HL-60 (cell line): ENCODE measurements at regions not wholly inside any gene's neighbourhood (a gene's known extent, or its start where the extent isn't known, plus 50 kb on each side); places are given as distances from the start of the nearest gene placed in this dataset.

Experiments
- DNase-seq, 2 experiments: peaks; one replicate each; pipeline ENCODE4 v3.0.0-alpha.2; 2010 to 2020; ENCODE audit warnings: low read depth in 1 of 2, low spot score in 1 of 2
- H3K27ac ChIP-seq: fragments of 250-450 bp; sonication (Bioruptor Pico); replicated peaks from 2 replicates; pipeline ENCODE4 v1.5.1; 2020; ENCODE audit warnings: mild to moderate bottlenecking, moderate library complexity
- H3K27me3 ChIP-seq: fragments of 250-450 bp; sonication (Bioruptor Pico); 2 replicates; pipeline ENCODE4 v1.5.1; 2021; ENCODE audit warnings: mild to moderate bottlenecking, moderate library complexity; ENCODE audit not compliant: insufficient read depth, poor library complexity, severe bottlenecking
- H3K4me3 ChIP-seq: replicated peaks from 2 replicates; pipeline ENCODE4 v1.5.1; 2011; ENCODE audit warnings: mild to moderate bottlenecking, control low read depth, low read length; ENCODE audit not compliant: insufficient read depth
- GABPA ChIP-seq: IDR thresholded peaks from 2 replicates; pipeline ENCODE4 v1.6.1; 2012; ENCODE audit warnings: low read depth
- POLR2AphosphoS5 ChIP-seq: IDR thresholded peaks from 2 replicates; pipeline ENCODE4 v1.6.1; 2012; ENCODE audit warnings: low read depth
- SPI1 ChIP-seq: IDR thresholded peaks from 2 replicates; pipeline ENCODE4 v1.6.1; 2012; ENCODE audit warnings: low read depth, mild to moderate bottlenecking, borderline replicate concordance
- TF ChIP-seq, protein P1 (sequence below): IDR thresholded peaks from one replicate; pipeline ENCODE4 v1.5.1; 2011; ENCODE audit warnings: low read length, control low read depth, inconsistent platforms; ENCODE audit not compliant: insufficient read depth
- TF ChIP-seq, protein P2 (sequence below): IDR thresholded peaks from 2 replicates; pipeline ENCODE4 v1.6.1; 2012; ENCODE audit warnings: low read depth; ENCODE audit not compliant: insufficient replicate concordance

DNA sequence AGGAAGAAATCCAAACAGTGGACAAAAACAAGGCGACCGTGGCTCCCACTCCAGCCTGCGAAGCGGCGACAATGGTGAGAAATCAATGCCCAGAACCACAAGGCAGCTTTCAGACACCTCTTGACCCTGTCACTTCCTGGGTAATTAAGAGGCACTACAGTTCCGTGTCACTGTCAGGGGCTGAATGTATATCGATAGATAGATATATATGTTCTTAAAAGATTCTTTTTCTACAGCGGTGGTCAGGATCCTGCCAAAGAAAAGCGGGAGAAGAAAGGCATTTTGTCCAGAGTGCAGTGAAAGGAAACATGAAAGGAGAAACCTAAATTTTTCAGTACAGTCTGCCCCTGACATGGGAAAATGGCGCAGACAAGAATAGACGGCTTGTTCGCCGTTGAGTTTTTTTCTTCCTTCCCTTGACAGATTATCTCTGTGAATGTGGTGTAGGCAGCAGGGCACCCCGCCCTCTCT, 56.2 kb upstream of the HES1 start:
- H3K27me3 ChIP-seq: no peaks in the 10 kb centered on the region
- DNase-seq: no peak
- TF ChIP-seq SPI1 (no peak), GABPA (no peak)
- TF ChIP-seq, protein P1, sequence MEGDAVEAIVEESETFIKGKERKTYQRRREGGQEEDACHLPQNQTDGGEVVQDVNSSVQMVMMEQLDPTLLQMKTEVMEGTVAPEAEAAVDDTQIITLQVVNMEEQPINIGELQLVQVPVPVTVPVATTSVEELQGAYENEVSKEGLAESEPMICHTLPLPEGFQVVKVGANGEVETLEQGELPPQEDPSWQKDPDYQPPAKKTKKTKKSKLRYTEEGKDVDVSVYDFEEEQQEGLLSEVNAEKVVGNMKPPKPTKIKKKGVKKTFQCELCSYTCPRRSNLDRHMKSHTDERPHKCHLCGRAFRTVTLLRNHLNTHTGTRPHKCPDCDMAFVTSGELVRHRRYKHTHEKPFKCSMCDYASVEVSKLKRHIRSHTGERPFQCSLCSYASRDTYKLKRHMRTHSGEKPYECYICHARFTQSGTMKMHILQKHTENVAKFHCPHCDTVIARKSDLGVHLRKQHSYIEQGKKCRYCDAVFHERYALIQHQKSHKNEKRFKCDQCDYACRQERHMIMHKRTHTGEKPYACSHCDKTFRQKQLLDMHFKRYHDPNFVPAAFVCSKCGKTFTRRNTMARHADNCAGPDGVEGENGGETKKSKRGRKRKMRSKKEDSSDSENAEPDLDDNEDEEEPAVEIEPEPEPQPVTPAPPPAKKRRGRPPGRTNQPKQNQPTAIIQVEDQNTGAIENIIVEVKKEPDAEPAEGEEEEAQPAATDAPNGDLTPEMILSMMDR: no peak
- TF ChIP-seq, protein P2, sequence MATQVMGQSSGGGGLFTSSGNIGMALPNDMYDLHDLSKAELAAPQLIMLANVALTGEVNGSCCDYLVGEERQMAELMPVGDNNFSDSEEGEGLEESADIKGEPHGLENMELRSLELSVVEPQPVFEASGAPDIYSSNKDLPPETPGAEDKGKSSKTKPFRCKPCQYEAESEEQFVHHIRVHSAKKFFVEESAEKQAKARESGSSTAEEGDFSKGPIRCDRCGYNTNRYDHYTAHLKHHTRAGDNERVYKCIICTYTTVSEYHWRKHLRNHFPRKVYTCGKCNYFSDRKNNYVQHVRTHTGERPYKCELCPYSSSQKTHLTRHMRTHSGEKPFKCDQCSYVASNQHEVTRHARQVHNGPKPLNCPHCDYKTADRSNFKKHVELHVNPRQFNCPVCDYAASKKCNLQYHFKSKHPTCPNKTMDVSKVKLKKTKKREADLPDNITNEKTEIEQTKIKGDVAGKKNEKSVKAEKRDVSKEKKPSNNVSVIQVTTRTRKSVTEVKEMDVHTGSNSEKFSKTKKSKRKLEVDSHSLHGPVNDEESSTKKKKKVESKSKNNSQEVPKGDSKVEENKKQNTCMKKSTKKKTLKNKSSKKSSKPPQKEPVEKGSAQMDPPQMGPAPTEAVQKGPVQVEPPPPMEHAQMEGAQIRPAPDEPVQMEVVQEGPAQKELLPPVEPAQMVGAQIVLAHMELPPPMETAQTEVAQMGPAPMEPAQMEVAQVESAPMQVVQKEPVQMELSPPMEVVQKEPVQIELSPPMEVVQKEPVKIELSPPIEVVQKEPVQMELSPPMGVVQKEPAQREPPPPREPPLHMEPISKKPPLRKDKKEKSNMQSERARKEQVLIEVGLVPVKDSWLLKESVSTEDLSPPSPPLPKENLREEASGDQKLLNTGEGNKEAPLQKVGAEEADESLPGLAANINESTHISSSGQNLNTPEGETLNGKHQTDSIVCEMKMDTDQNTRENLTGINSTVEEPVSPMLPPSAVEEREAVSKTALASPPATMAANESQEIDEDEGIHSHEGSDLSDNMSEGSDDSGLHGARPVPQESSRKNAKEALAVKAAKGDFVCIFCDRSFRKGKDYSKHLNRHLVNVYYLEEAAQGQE: no peak
- H3K4me3 ChIP-seq: no peak overlapping the region
- no peak overlapping the region for H3K27ac ChIP-seq

DNA sequence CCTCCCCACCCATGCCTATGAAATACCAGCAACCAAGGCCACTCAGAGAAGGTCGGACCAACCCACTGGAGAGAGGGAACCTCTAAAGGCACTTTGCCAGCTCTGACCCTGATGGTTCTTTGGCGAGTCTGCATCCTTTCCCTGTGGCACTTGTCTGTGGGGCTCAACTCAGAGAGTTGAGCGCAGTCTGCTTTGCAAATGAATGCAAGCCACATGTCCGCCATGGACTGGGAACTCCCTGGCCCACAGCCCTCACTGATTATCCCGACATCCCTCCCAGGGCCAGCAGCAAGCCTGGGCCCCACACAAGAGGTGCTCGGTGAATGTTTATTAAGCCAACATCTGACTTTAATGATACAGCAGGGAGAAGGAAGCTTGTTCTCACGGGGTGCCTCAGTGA, 55.5 kb upstream of the HES1 start:
- H3K27me3 ChIP-seq: no peaks in the 10 kb centered on the region
- no peak overlapping the region for H3K27ac ChIP-seq
- no peak overlapping the region for H3K4me3 ChIP-seq
- DNase-seq: no peak
- no peak for TF ChIP-seq POLR2AphosphoS5
- TF ChIP-seq GABPA: no peak
- TF ChIP-seq, protein P1: no peak
- TF ChIP-seq, protein P2: no peak
- no peak for TF ChIP-seq SPI1

DNA sequence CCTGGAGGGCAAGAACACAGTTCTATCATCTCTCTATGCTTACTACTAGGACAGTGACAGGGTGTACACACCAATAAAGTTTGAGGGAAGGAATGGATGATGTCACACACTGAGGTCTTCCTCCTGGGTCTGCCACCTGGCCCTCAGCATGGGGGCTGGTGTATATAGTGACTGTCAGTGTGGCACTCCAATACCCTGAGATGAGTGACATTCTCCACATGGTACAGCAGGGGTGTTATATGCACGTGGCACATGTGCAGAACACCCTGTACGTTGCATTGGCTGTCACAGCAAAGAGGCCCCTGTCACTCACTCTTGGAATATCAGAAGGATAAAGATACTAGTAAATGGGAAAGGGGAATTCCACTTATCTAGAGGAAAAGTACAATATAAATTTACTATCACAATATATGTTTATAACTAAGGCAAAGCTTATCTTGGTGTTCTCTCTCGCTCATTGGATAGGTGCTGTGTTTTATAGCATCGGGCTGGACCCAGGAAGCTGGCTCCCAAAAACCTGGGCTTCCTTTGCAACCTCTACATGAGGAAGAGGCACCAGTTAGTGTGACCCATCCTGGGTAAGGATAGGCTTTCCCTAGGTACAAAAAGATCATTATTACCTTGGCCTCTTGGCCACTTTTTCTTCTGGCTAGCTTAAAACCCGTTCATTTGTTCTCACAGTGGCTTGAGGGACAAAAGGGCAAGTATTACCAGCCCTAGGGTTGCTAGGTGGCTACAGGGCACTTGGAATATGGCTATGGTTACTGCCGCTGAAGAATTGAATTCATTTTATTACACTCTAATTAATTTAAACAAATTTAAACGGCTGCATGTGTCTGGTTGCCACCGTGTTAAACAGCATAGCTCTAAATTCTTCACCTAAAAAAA, 54.8 kb upstream of the HES1 start:
- Histone ChIP-seq H3K4me3 (no peak overlapping the region), H3K27ac (no peak overlapping the region), H3K27me3 (no peaks in the 10 kb centered on the region)
- no peak for DNase-seq
- TF ChIP-seq, protein P2: no peak
- TF ChIP-seq POLR2AphosphoS5 (no peak), SPI1 (no peak), GABPA (no peak)
- TF ChIP-seq, protein P1: no peak
